K562 (cell line): ENCODE measurements at regions not wholly inside any gene's neighbourhood (a gene's known extent, or its start where the extent isn't known, plus 50 kb on each side); places are given as distances from the start of the nearest gene placed in this dataset.

Source experiments
- ATAC-seq: fragments of 200-7000 bp; cut with Tn5 transposase; 3 replicates; pipeline ENCODE4 v1.9.1; 2020; ENCODE audit warnings: moderate library complexity
- BruUV-seq: library from RNA; stranded (reverse); fragments of 400-500 nt; replicated peaks from 2 replicates; lab custom pipeline; 2021; lab: Mats Ljungman, UMichigan
- CTCF ChIA-PET: fragments of 300-600 bp; formaldehyde crosslinking; extraction: SDS; loops from one replicate; lab custom pipeline; 2021; ENCODE audit warnings: low intra/inter-chr PET ratio; lab: Yijun Ruan, JAX
- POLR2A ChIA-PET: fragments of 300-600, 350-650 bp; sonication (Branson Sonifier 250); formaldehyde crosslinking; extraction: SDS; loops from one replicate; lab custom pipeline; 2021; ENCODE audit warnings: antibody characterized with exemption, inconsistent platforms; lab: Yijun Ruan, JAX
- DNase-seq, 4 experiments: peaks; one replicate each; pipeline versions ENCODE4 v3.0.0 to v3.0.0-alpha.2; 2011 to 2018; ENCODE audit warnings: low spot score in 3 of 4, mixed read lengths in 3 of 4; ENCODE audit errors: extremely low read depth in 1 of 4
- FAIRE-seq: peaks from 2 replicates; lab custom pipeline; 2011; peaks lifted over from hg19 to GRCh38; lab: Jason Lieb, UNC
- H2AFZ ChIP-seq: 2 replicates; pipeline ENCODE4 v1.6.0; 2011; ENCODE audit warnings: low read depth, low read length, control low read depth, inconsistent platforms
- H3K27ac ChIP-seq: fragments of 200-600 bp; 3 replicates; pipeline ENCODE4 v1.8.0; 2011; ENCODE audit warnings: low read depth, mild to moderate bottlenecking, control low read depth, inconsistent platforms, low read length, moderate library complexity, mixed read lengths; ENCODE audit errors: extremely low read depth
- H3K27me3 ChIP-seq, 2 experiments: fragments of 300-600 bp in 1 of 2; 2 replicates in 1 of 2; 3 replicates in 1 of 2; pipeline versions ENCODE4 v1.6.0 to v1.8.0; 2011; ENCODE audit warnings: inconsistent platforms in 2 of 2, low read length in 2 of 2, mild to moderate bottlenecking in 1 of 2, mixed read lengths in 1 of 2, moderate library complexity in 1 of 2; ENCODE audit not compliant: control insufficient read depth in 2 of 2, insufficient read depth in 2 of 2
- H3K36me3 ChIP-seq: fragments of 300-600 bp; 3 replicates; pipeline ENCODE4 v1.8.0; 2011; ENCODE audit warnings: mild to moderate bottlenecking, low read length, inconsistent platforms; ENCODE audit not compliant: control insufficient read depth, insufficient read depth
- H3K4me1 ChIP-seq, 2 experiments: fragments of 200-600 bp in 1 of 2; replicated peaks in 1 of 2; 2 replicates in 1 of 2; 3 replicates in 1 of 2; pipeline versions ENCODE4 v1.5.1 to v1.8.0; 2011; ENCODE audit warnings: inconsistent platforms in 2 of 2, low read length in 2 of 2, mild to moderate bottlenecking in 1 of 2, mixed read lengths in 1 of 2, moderate library complexity in 1 of 2; ENCODE audit not compliant: control insufficient read depth in 2 of 2, insufficient read depth in 2 of 2
- H3K4me2 ChIP-seq: 2 replicates; pipeline ENCODE4 v1.6.1; 2011; ENCODE audit warnings: low read length, control low read depth, inconsistent platforms, mixed read lengths; ENCODE audit not compliant: insufficient read depth
- H3K4me3 ChIP-seq: fragments of 200-600 bp; sonication (generic), shearing (Covaris generic); 2 replicates; pipeline ENCODE4 v1.5.1; 2016; ENCODE audit warnings: control low read depth, inconsistent platforms
- H3K79me2 ChIP-seq: fragments of 200-600 bp; 3 replicates; pipeline ENCODE4 v1.8.0; 2011; ENCODE audit warnings: low read length, inconsistent platforms; ENCODE audit not compliant: control insufficient read depth, insufficient read depth
- H3K9ac ChIP-seq, 2 experiments: 2 replicates each; pipeline versions ENCODE4 v1.6.0 to v1.6.1; 2011; ENCODE audit warnings: low read depth in 2 of 2, low read length in 2 of 2, control low read depth in 1 of 2, inconsistent platforms in 1 of 2, mild to moderate bottlenecking in 1 of 2, mixed read lengths in 1 of 2; ENCODE audit not compliant: insufficient read depth in 1 of 2
- H3K9me1 ChIP-seq: one replicate; pipeline ENCODE4 v1.6.0; 2011; ENCODE audit warnings: inconsistent platforms, mild to moderate bottlenecking, low read length, moderate library complexity; ENCODE audit not compliant: control insufficient read depth, insufficient read depth
- H3K9me3 ChIP-seq: replicated peaks from 2 replicates; pipeline ENCODE4 v1.5.1; 2011; ENCODE audit warnings: low read depth, low read length, inconsistent platforms; ENCODE audit not compliant: control insufficient read depth, insufficient read depth
- H4K20me1 ChIP-seq: replicated peaks from 2 replicates; pipeline ENCODE4 v1.6.1; 2011; ENCODE audit warnings: low read length, inconsistent platforms, mixed read lengths; ENCODE audit not compliant: control insufficient read depth, insufficient read depth
- BCOR ChIP-seq: fragments of 450-650 bp; IDR thresholded peaks from 2 replicates; pipeline ENCODE4 v1.6.1; 2016
- CHD1 ChIP-seq: fragments of 200-600 bp; sonication (generic); IDR thresholded peaks from one replicate; pipeline ENCODE4 v1.6.1; 2012; ENCODE audit warnings: mild to moderate bottlenecking, moderate library complexity, low read length, inconsistent platforms
- EGR1 ChIP-seq: fragments of 450-650 bp; conservative IDR thresholded peaks from 2 replicates; pipeline ENCODE4 v1.6.1; 2017; ENCODE audit warnings: mild to moderate bottlenecking
- ELF1 ChIP-seq: fragments of 200-800 bp; sonication (Bioruptor generic); IDR thresholded peaks from 2 replicates; pipeline ENCODE4 v1.6.1; 2016; ENCODE audit warnings: missing genetic modification characterization, missing compliant biosample characterization
- ESRRA ChIP-seq: fragments of 450-650 bp; IDR thresholded peaks from 2 replicates; pipeline ENCODE4 v1.6.1; 2014; ENCODE audit warnings: low read depth, mild to moderate bottlenecking, moderate library complexity, borderline replicate concordance
- HSF4 ChIP-seq: fragments of 250-450 bp; sonication (Bioruptor Pico); IDR thresholded peaks from 2 replicates; pipeline ENCODE4 v2.1.2; 2022; ENCODE audit warnings: mild to moderate bottlenecking, moderate library complexity, borderline replicate concordance
- MXI1 ChIP-seq: IDR thresholded peaks from 2 replicates; pipeline ENCODE4 v1.6.1; 2011; ENCODE audit warnings: low read depth, mild to moderate bottlenecking, improper control_type of control experiment, low read length
- POLR3G ChIP-seq: IDR thresholded peaks from 2 replicates; pipeline ENCODE4 v1.6.1; 2011; ENCODE audit not compliant: insufficient read length, insufficient replicate concordance; ENCODE audit errors: extremely low read depth
- RBM17 ChIP-seq: fragments of 200-400 bp; formaldehyde crosslinking; IDR thresholded peaks from 2 replicates; pipeline ENCODE4 v1.6.1; 2017; ENCODE audit warnings: low read depth, mild to moderate bottlenecking, low read length, borderline replicate concordance
- TFAP4 ChIP-seq: sonication (generic); formaldehyde crosslinking; IDR thresholded peaks from 2 replicates; pipeline ENCODE4 v1.8.0; 2022; ENCODE audit warnings: missing genetic modification reagents, mild to moderate bottlenecking, moderate library complexity, borderline replicate concordance
- THAP12 ChIP-seq: fragments of 250-450 bp; sonication (Bioruptor Pico); IDR thresholded peaks from 2 replicates; pipeline ENCODE4 v1.9.0; 2021; ENCODE audit warnings: mild to moderate bottlenecking, inconsistent platforms
- ZEB2 ChIP-seq: fragments of 450-650 bp; IDR thresholded peaks from 2 replicates; pipeline ENCODE4 v1.6.1; 2016
- ZNF197 ChIP-seq: fragments of 200-800 bp; sonication (Bioruptor generic); IDR thresholded peaks from 2 replicates; pipeline ENCODE4 v1.6.1; 2016; ENCODE audit warnings: low read depth, missing genetic modification characterization, missing compliant biosample characterization
- WGBS: fragments of 100-300 bp; shearing (Covaris generic); methylation state at CpG from one replicate; pipeline ENCODE4 v1.1.6; 2016; ENCODE audit warnings: low coverage, mixed read lengths; ENCODE audit not compliant: insufficient coverage; ENCODE audit errors: missing lambda C conversion rate; 5-methylcytosine and 5-hydroxymethylcytosine counted together
- in situ Hi-C: fragments of 300-500 bp; cut with MboI; formaldehyde crosslinking; loops from 4 replicates; pipeline ENCODE4 v1.15.0; 2018; ENCODE audit warnings: inconsistent platforms, mixed read lengths
- intact Hi-C: fragments of 100-400 bp; cut with micrococcal nuclease; formaldehyde crosslinking; loops from 2 replicates; pipeline ENCODE4 v1.14.2; 2022
- TF ChIP-seq, protein P1 (sequence below): IDR thresholded peaks from 3 replicates; pipeline ENCODE4 v1.6.1; 2011; ENCODE audit warnings: borderline replicate concordance, mild to moderate bottlenecking; ENCODE audit not compliant: insufficient read length, insufficient read depth
- TF ChIP-seq, protein P2 (sequence below): IDR thresholded peaks from 3 replicates; pipeline ENCODE4 v1.6.1; 2011; ENCODE audit warnings: borderline replicate concordance, mild to moderate bottlenecking, moderate library complexity; ENCODE audit not compliant: insufficient read length; ENCODE audit errors: extremely low read depth

- CTCF ChIA-PET, result no interaction called here
- no peak overlapping the region for H2AFZ ChIP-seq
- no peak for ATAC-seq
- TF ChIP-seq, protein P1, sequence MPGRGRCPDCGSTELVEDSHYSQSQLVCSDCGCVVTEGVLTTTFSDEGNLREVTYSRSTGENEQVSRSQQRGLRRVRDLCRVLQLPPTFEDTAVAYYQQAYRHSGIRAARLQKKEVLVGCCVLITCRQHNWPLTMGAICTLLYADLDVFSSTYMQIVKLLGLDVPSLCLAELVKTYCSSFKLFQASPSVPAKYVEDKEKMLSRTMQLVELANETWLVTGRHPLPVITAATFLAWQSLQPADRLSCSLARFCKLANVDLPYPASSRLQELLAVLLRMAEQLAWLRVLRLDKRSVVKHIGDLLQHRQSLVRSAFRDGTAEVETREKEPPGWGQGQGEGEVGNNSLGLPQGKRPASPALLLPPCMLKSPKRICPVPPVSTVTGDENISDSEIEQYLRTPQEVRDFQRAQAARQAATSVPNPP, result no peak
- TF ChIP-seq ZEB2 (no peak), POLR3G (no peak), ELF1 (tag) (no peak), EGR1 (no peak), ZNF197 (CRISPR knock-in tag) (no peak), HSF4 (CRISPR knock-in tag) (no peak), THAP12 (CRISPR knock-in tag) (no peak), CHD1 (no peak), MXI1 (no peak), BCOR (no peak), RBM17 (no peak), ESRRA (no peak), TFAP4 (CRISPR knock-in tag) (no peak)
- TF ChIP-seq, protein P2, sequence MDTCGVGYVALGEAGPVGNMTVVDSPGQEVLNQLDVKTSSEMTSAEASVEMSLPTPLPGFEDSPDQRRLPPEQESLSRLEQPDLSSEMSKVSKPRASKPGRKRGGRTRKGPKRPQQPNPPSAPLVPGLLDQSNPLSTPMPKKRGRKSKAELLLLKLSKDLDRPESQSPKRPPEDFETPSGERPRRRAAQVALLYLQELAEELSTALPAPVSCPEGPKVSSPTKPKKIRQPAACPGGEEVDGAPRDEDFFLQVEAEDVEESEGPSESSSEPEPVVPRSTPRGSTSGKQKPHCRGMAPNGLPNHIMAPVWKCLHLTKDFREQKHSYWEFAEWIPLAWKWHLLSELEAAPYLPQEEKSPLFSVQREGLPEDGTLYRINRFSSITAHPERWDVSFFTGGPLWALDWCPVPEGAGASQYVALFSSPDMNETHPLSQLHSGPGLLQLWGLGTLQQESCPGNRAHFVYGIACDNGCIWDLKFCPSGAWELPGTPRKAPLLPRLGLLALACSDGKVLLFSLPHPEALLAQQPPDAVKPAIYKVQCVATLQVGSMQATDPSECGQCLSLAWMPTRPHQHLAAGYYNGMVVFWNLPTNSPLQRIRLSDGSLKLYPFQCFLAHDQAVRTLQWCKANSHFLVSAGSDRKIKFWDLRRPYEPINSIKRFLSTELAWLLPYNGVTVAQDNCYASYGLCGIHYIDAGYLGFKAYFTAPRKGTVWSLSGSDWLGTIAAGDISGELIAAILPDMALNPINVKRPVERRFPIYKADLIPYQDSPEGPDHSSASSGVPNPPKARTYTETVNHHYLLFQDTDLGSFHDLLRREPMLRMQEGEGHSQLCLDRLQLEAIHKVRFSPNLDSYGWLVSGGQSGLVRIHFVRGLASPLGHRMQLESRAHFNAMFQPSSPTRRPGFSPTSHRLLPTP, result no peak
These were observed 133.0 kb upstream of the FUT8 start for GRCh38 chr14:65279510-65279909.

More at GRCh38 chr14:65279510-65279909, 133.0 kb upstream of the FUT8 start:
- no peaks in the 10 kb centered on the region for H3K79me2 ChIP-seq
- H3K9me3 ChIP-seq, result no peaks in the 10 kb centered on the region
- no peak overlapping the region; the same call in 2 of the 3 replicates for H3K27ac ChIP-seq
- no peak overlapping the region for H3K9ac ChIP-seq
- H4K20me1 ChIP-seq, result no peaks in the 10 kb centered on the region
- no TSS peak for BruUV-seq
- POLR2A ChIA-PET, result no interaction called here
- in situ Hi-C loops, result no loop called here
- no peaks in the 10 kb centered on the region for H3K27me3 ChIP-seq
- no peaks in the 10 kb centered on the region for H3K36me3 ChIP-seq
- no peak overlapping the region for H3K4me2 ChIP-seq
- intact Hi-C loops, result no loop called here
- peaks cover 0 to 7% of the 10 kb centered on the region in 2 experiments; a peak in 3 of 5 replicates for H3K4me1 ChIP-seq
- no peak overlapping the region for H3K4me3 ChIP-seq
- FAIRE-seq (no peak), DNase-seq (no peak)
- H3K9me1 ChIP-seq, result no peaks in the 10 kb centered on the region
- WGBS, result 41% methylated on average over 15 of the region's 22 CpGs
